K562 (cell line): ENCODE measurements at regions not wholly inside any gene's neighbourhood (a gene's known extent, or its start where the extent isn't known, plus 50 kb on each side); places are given as distances from the start of the nearest gene placed in this dataset.

Experiments used
- ATAC-seq: fragments of 200-7000 bp; cut with Tn5 transposase; 3 replicates; pipeline ENCODE4 v1.9.1; 2020; ENCODE audit warnings: moderate library complexity
- BruUV-seq: library from RNA; stranded (reverse); fragments of 400-500 nt; replicated peaks from 2 replicates; lab custom pipeline; 2021; lab: Mats Ljungman, UMichigan
- CTCF ChIA-PET: fragments of 300-600 bp; formaldehyde crosslinking; extraction: SDS; loops from one replicate; lab custom pipeline; 2021; ENCODE audit warnings: low intra/inter-chr PET ratio; lab: Yijun Ruan, JAX
- POLR2A ChIA-PET: fragments of 300-600, 350-650 bp; sonication (Branson Sonifier 250); formaldehyde crosslinking; extraction: SDS; loops from one replicate; lab custom pipeline; 2021; ENCODE audit warnings: antibody characterized with exemption, inconsistent platforms; lab: Yijun Ruan, JAX
- DNase-seq, 4 experiments: peaks; one replicate each; pipeline versions ENCODE4 v3.0.0 to v3.0.0-alpha.2; 2011 to 2018; ENCODE audit warnings: low spot score in 3 of 4, mixed read lengths in 3 of 4; ENCODE audit errors: extremely low read depth in 1 of 4
- FAIRE-seq: peaks from 2 replicates; lab custom pipeline; 2011; peaks lifted over from hg19 to GRCh38; lab: Jason Lieb, UNC
- H2AFZ ChIP-seq: 2 replicates; pipeline ENCODE4 v1.6.0; 2011; ENCODE audit warnings: low read depth, low read length, control low read depth, inconsistent platforms
- H3K27ac ChIP-seq: fragments of 200-600 bp; 3 replicates; pipeline ENCODE4 v1.8.0; 2011; ENCODE audit warnings: low read depth, mild to moderate bottlenecking, control low read depth, inconsistent platforms, low read length, moderate library complexity, mixed read lengths; ENCODE audit errors: extremely low read depth
- H3K27me3 ChIP-seq, 2 experiments: fragments of 300-600 bp in 1 of 2; 2 replicates in 1 of 2; 3 replicates in 1 of 2; pipeline versions ENCODE4 v1.6.0 to v1.8.0; 2011; ENCODE audit warnings: inconsistent platforms in 2 of 2, low read length in 2 of 2, mild to moderate bottlenecking in 1 of 2, mixed read lengths in 1 of 2, moderate library complexity in 1 of 2; ENCODE audit not compliant: control insufficient read depth in 2 of 2, insufficient read depth in 2 of 2
- H3K36me3 ChIP-seq: fragments of 300-600 bp; 3 replicates; pipeline ENCODE4 v1.8.0; 2011; ENCODE audit warnings: mild to moderate bottlenecking, low read length, inconsistent platforms; ENCODE audit not compliant: control insufficient read depth, insufficient read depth
- H3K4me1 ChIP-seq, 2 experiments: fragments of 200-600 bp in 1 of 2; replicated peaks in 1 of 2; 2 replicates in 1 of 2; 3 replicates in 1 of 2; pipeline versions ENCODE4 v1.5.1 to v1.8.0; 2011; ENCODE audit warnings: inconsistent platforms in 2 of 2, low read length in 2 of 2, mild to moderate bottlenecking in 1 of 2, mixed read lengths in 1 of 2, moderate library complexity in 1 of 2; ENCODE audit not compliant: control insufficient read depth in 2 of 2, insufficient read depth in 2 of 2
- H3K4me2 ChIP-seq: 2 replicates; pipeline ENCODE4 v1.6.1; 2011; ENCODE audit warnings: low read length, control low read depth, inconsistent platforms, mixed read lengths; ENCODE audit not compliant: insufficient read depth
- H3K4me3 ChIP-seq: fragments of 200-600 bp; sonication (generic), shearing (Covaris generic); 2 replicates; pipeline ENCODE4 v1.5.1; 2016; ENCODE audit warnings: control low read depth, inconsistent platforms
- H3K79me2 ChIP-seq: fragments of 200-600 bp; 3 replicates; pipeline ENCODE4 v1.8.0; 2011; ENCODE audit warnings: low read length, inconsistent platforms; ENCODE audit not compliant: control insufficient read depth, insufficient read depth
- H3K9ac ChIP-seq, 2 experiments: 2 replicates each; pipeline versions ENCODE4 v1.6.0 to v1.6.1; 2011; ENCODE audit warnings: low read depth in 2 of 2, low read length in 2 of 2, control low read depth in 1 of 2, inconsistent platforms in 1 of 2, mild to moderate bottlenecking in 1 of 2, mixed read lengths in 1 of 2; ENCODE audit not compliant: insufficient read depth in 1 of 2
- H3K9me1 ChIP-seq: one replicate; pipeline ENCODE4 v1.6.0; 2011; ENCODE audit warnings: inconsistent platforms, mild to moderate bottlenecking, low read length, moderate library complexity; ENCODE audit not compliant: control insufficient read depth, insufficient read depth
- H3K9me3 ChIP-seq: replicated peaks from 2 replicates; pipeline ENCODE4 v1.5.1; 2011; ENCODE audit warnings: low read depth, low read length, inconsistent platforms; ENCODE audit not compliant: control insufficient read depth, insufficient read depth
- H4K20me1 ChIP-seq: replicated peaks from 2 replicates; pipeline ENCODE4 v1.6.1; 2011; ENCODE audit warnings: low read length, inconsistent platforms, mixed read lengths; ENCODE audit not compliant: control insufficient read depth, insufficient read depth
- COPS2 ChIP-seq: fragments of 450-650 bp; conservative IDR thresholded peaks from 2 replicates; pipeline ENCODE4 v1.6.1; 2016; ENCODE audit warnings: mild to moderate bottlenecking, moderate library complexity
- FOXK1 ChIP-seq: sonication (generic); formaldehyde crosslinking; IDR thresholded peaks from 2 replicates; pipeline ENCODE4 v1.8.0; 2022; ENCODE audit warnings: missing genetic modification reagents, mild to moderate bottlenecking, borderline replicate concordance
- GTF2F1 ChIP-seq: IDR thresholded peaks from 2 replicates; pipeline ENCODE4 v1.6.1; 2011; ENCODE audit warnings: low read depth, low read length, improper control_type of control experiment
- NCOA6 ChIP-seq: fragments of 450-650 bp; IDR thresholded peaks from 2 replicates; pipeline ENCODE4 v1.6.1; 2017; ENCODE audit warnings: mild to moderate bottlenecking
- RBFOX2 ChIP-seq: fragments of 200-400 bp; formaldehyde crosslinking; IDR thresholded peaks from 2 replicates; pipeline ENCODE4 v1.6.1; 2017; ENCODE audit warnings: low read depth, mild to moderate bottlenecking, low read length, moderate library complexity
- RREB1 ChIP-seq: fragments of 250-450 bp; sonication (Bioruptor Pico); IDR thresholded peaks from 2 replicates; pipeline ENCODE4 v1.4.0; 2020
- THRB ChIP-seq: fragments of 450-650 bp; formaldehyde crosslinking; conservative IDR thresholded peaks from 2 replicates; pipeline ENCODE4 v1.4.0; 2022; ENCODE audit warnings: mild to moderate bottlenecking, missing genetic modification characterization
- ZFX ChIP-seq: sonication (generic); formaldehyde crosslinking; IDR thresholded peaks from 2 replicates; pipeline ENCODE4 v1.8.0; 2022; ENCODE audit warnings: mild to moderate bottlenecking, missing genetic modification reagents, moderate library complexity
- WGBS: fragments of 100-300 bp; shearing (Covaris generic); methylation state at CpG from one replicate; pipeline ENCODE4 v1.1.6; 2016; ENCODE audit warnings: low coverage, mixed read lengths; ENCODE audit not compliant: insufficient coverage; ENCODE audit errors: missing lambda C conversion rate; 5-methylcytosine and 5-hydroxymethylcytosine counted together
- in situ Hi-C: fragments of 300-500 bp; cut with MboI; formaldehyde crosslinking; loops from 4 replicates; pipeline ENCODE4 v1.15.0; 2018; ENCODE audit warnings: inconsistent platforms, mixed read lengths
- intact Hi-C: fragments of 100-400 bp; cut with micrococcal nuclease; formaldehyde crosslinking; loops from 2 replicates; pipeline ENCODE4 v1.14.2; 2022

GRCh38 chr5:36422952-36423351 is 121.2 kb upstream of the RANBP3L start:
- no peak overlapping the region for H2AFZ ChIP-seq
- POLR2A ChIA-PET = interaction anchor here (1.6 kb wide), 1 partner anchor 181 kb away, joined by 4 read pairs; the partner anchor contains the start of gene NADK2
- H3K9me1 ChIP-seq = no peaks in the 10 kb centered on the region
- no TSS peak for BruUV-seq
- WGBS = 8% methylated on average over 3 of the region's 3 CpGs
- peaks cover 0 to 3% of the 10 kb centered on the region in 2 experiments; a peak in 1 of 5 replicates for H3K27me3 ChIP-seq
- no peaks in the 10 kb centered on the region for H3K79me2 ChIP-seq
- FAIRE-seq (no peak), DNase-seq (no peak), ATAC-seq (no peak)
- in situ Hi-C loops (no loop called here), intact Hi-C loops (no loop called here)
- H3K9me3 ChIP-seq = no peaks in the 10 kb centered on the region
- no peaks in the 10 kb centered on the region for H4K20me1 ChIP-seq
- no peak for TF ChIP-seq RBFOX2
- 0 out of 2 replicates have a peak, but pooled peaks have one; percentile 5 for TF ChIP-seq ZFX (CRISPR knock-in tag)
- H3K4me2 ChIP-seq = no peak overlapping the region
- CTCF ChIA-PET = no interaction called here
- H3K36me3 ChIP-seq = no peaks in the 10 kb centered on the region
- H3K4me1 ChIP-seq = peaks cover 0 to 12% of the 10 kb centered on the region in 2 experiments; a peak in 2 of 5 replicates
- H3K9ac ChIP-seq = no peak overlapping the region
- no peak overlapping the region for H3K27ac ChIP-seq
- H3K4me3 ChIP-seq = no peak overlapping the region

GRCh38 chr5:36423578-36424307 is 122.0 kb upstream of the RANBP3L start:
- no peak for FAIRE-seq
- no peak for TF ChIP-seq NCOA6
- TF ChIP-seq FOXK1 = no peak
- no peak for TF ChIP-seq GTF2F1
- TF ChIP-seq RREB1 (CRISPR knock-in tag) = no peak
- no peak for TF ChIP-seq COPS2
- TF ChIP-seq THRB (CRISPR knock-in tag) = no peak

More at GRCh38 chr5:36423578-36424307, 122.0 kb upstream of the RANBP3L start:
- Histone ChIP-seq H3K79me2 (no peaks in the 10 kb centered on the region), H3K4me2 (no peak overlapping the region), H3K9ac (no peak overlapping the region), H3K4me3 (no peak overlapping the region), H4K20me1 (no peaks in the 10 kb centered on the region), H3K9me3 (no peaks in the 10 kb centered on the region), H3K9me1 (no peaks in the 10 kb centered on the region), H2AFZ (no peak overlapping the region), H3K36me3 (no peaks in the 10 kb centered on the region), H3K27ac (no peak overlapping the region), H3K4me1 (peaks cover 0 to 6% of the 10 kb centered on the region in 2 experiments; a peak in 2 of 5 replicates), H3K27me3 (peaks cover 0 to 3% of the 10 kb centered on the region in 2 experiments; a peak in 1 of 5 replicates)
- ATAC-seq = no peak
- ChIA-PET CTCF (no interaction called here), POLR2A (interaction anchor here (0.6 kb wide), 1 partner anchor 35 kb away, joined by 3 read pairs; no protein-coding TSS in a partner anchor)
- no TSS peak for BruUV-seq
- 12% methylated on average over 3 of the region's 3 CpGs for WGBS
- intact Hi-C loops = no loop called here
- in situ Hi-C loops = no loop called here
- DNase-seq = no peak
